ENCODE measurements at regions not wholly inside any gene's neighbourhood (a gene's known extent, or its start where the extent isn't known, plus 50 kb on each side); places are given as distances from the start of the nearest gene placed in this dataset.

DNA sequence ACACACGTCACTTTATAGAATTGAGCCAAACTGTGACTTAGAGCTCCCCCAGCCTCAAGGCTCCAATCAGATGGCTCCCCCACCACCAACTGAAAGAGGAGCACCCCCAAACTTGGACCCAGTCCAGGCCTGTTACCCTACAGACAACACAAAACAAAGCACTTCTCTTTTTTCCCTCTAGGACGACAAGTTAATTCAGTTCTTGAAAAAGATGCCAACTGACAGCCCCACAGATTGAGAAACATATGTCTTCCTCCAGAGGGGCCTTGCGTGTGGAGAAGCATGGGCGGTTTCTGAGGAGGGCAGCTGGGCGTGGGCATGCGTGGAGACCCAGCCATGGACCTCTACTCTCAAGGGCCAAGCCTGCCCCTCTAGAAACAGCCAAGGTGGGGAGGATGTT, 229.5 kb downstream of the SHQ1 start:
- no peak for DNase-seq (ENCODE audit: extremely low spot score in 2 of 2)
- Histone ChIP-seq H3K4me3 (no peak overlapping the region), H3K9me3 (no peaks in the 10 kb centered on the region), H3K4me1 (no peaks in the 10 kb centered on the region), H3K27ac (no peak overlapping the region), H3K27me3 (no peaks in the 10 kb centered on the region), H3K36me3 (no peaks in the 10 kb centered on the region)
- intact Hi-C loops (cut with DNase I): no loop called here
- TF ChIP-seq CTCF (IDR thresholded peaks at IDR 0.05) (no peak), POLR2AphosphoS5 (IDR thresholded peaks at IDR 0.05; ENCODE audit: insufficient read depth in 1 of 2, low read depth in 1 of 2) (no peak), POLR2A (IDR thresholded peaks at IDR 0.05) (no peak)

- DNase-seq (ENCODE audit: extremely low spot score in 2 of 2): no peak
- Histone ChIP-seq H3K4me3 (no peak overlapping the region), H3K9me3 (no peaks in the 10 kb centered on the region), H3K36me3 (no peaks in the 10 kb centered on the region), H3K27ac (no peak overlapping the region), H3K4me1 (no peaks in the 10 kb centered on the region), H3K27me3 (no peaks in the 10 kb centered on the region)
- intact Hi-C loops (cut with DNase I): no loop called here
- TF ChIP-seq POLR2A (IDR thresholded peaks at IDR 0.05) (no peak), CTCF (IDR thresholded peaks at IDR 0.05) (no peak), POLR2AphosphoS5 (IDR thresholded peaks at IDR 0.05; ENCODE audit: insufficient read depth in 1 of 2, low read depth in 1 of 2) (no peak)
Observed at GRCh38 chr3:72617424-72618024, 230.7 kb downstream of the SHQ1 start.

GRCh38 chr3:72615776-72616175, 232.5 kb downstream of the SHQ1 start:
- H3K9me3 ChIP-seq: no peaks in the 10 kb centered on the region
- intact Hi-C loops (cut with DNase I): no loop called here
- H3K4me3 ChIP-seq: no peak overlapping the region
- no peak for DNase-seq (ENCODE audit: extremely low spot score in 2 of 2)
- no peak overlapping the region for H3K27ac ChIP-seq
- no peaks in the 10 kb centered on the region for H3K36me3 ChIP-seq
- no peak for TF ChIP-seq POLR2AphosphoS5 (IDR thresholded peaks at IDR 0.05; ENCODE audit: insufficient read depth in 1 of 2, low read depth in 1 of 2)
- TF ChIP-seq CTCF (IDR thresholded peaks at IDR 0.05): no peak
- no peak for TF ChIP-seq POLR2A (IDR thresholded peaks at IDR 0.05)
- H3K27me3 ChIP-seq: no peaks in the 10 kb centered on the region
- H3K4me1 ChIP-seq: no peaks in the 10 kb centered on the region

DNA sequence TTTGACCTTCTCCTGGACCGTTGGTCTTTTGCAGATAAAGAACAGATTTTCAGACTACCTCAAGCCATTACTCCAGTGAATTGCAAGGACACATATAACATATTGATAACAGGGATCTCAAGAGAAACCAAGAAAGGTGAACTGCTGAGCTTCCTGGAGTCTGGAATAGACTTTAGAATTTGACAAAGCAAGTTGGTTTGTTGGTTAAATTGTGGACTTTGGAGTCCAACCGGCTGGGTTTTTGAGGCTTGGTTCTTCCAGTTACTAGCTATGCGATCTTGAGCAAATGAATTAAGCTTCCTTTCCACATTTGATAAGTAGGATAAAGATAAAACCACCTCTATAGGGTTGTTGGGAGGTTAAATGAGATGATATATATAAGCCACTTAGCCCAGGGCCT, 233.1 kb downstream of the SHQ1 start:
- Histone ChIP-seq H3K27ac (no peak overlapping the region), H3K4me3 (no peak overlapping the region), H3K27me3 (no peaks in the 10 kb centered on the region), H3K4me1 (no peaks in the 10 kb centered on the region), H3K9me3 (no peaks in the 10 kb centered on the region), H3K36me3 (no peaks in the 10 kb centered on the region)
- DNase-seq (ENCODE audit: extremely low spot score in 2 of 2): no peak
- TF ChIP-seq POLR2AphosphoS5 (IDR thresholded peaks at IDR 0.05; ENCODE audit: insufficient read depth in 1 of 2, low read depth in 1 of 2): no peak
- no peak for TF ChIP-seq CTCF (IDR thresholded peaks at IDR 0.05)
- TF ChIP-seq POLR2A (IDR thresholded peaks at IDR 0.05): no peak
- intact Hi-C loops (cut with DNase I): no loop called here

GRCh38 chr3:72614394-72615074, 233.7 kb downstream of the SHQ1 start:
- no peaks in the 10 kb centered on the region for H3K27me3 ChIP-seq
- no peak for TF ChIP-seq POLR2A (IDR thresholded peaks at IDR 0.05)
- no peak for TF ChIP-seq POLR2AphosphoS5 (IDR thresholded peaks at IDR 0.05; ENCODE audit: insufficient read depth in 1 of 2, low read depth in 1 of 2)
- TF ChIP-seq CTCF (IDR thresholded peaks at IDR 0.05): no peak
- intact Hi-C loops (cut with DNase I): no loop called here
- no peaks in the 10 kb centered on the region for H3K4me1 ChIP-seq
- no peak overlapping the region for H3K4me3 ChIP-seq
- DNase-seq (ENCODE audit: extremely low spot score in 2 of 2): no peak
- H3K36me3 ChIP-seq: no peaks in the 10 kb centered on the region
- H3K27ac ChIP-seq: no peak overlapping the region
- H3K9me3 ChIP-seq: no peaks in the 10 kb centered on the region

All from vagina (tissue), 2 donors.